K562 (cell line): ENCODE measurements at regions not wholly inside any gene's neighbourhood (a gene's known extent, or its start where the extent isn't known, plus 50 kb on each side); places are given as distances from the start of the nearest gene placed in this dataset.

Experiments used
- ATAC-seq: fragments of 200-7000 bp; cut with Tn5 transposase; 3 replicates; pipeline ENCODE4 v1.9.1; 2020; ENCODE audit warnings: moderate library complexity
- BruUV-seq: library from RNA; stranded (reverse); fragments of 400-500 nt; replicated peaks from 2 replicates; lab custom pipeline; 2021; lab: Mats Ljungman, UMichigan
- CTCF ChIA-PET: fragments of 300-600 bp; formaldehyde crosslinking; extraction: SDS; loops from one replicate; lab custom pipeline; 2021; ENCODE audit warnings: low intra/inter-chr PET ratio; lab: Yijun Ruan, JAX
- POLR2A ChIA-PET: fragments of 300-600, 350-650 bp; sonication (Branson Sonifier 250); formaldehyde crosslinking; extraction: SDS; loops from one replicate; lab custom pipeline; 2021; ENCODE audit warnings: antibody characterized with exemption, inconsistent platforms; lab: Yijun Ruan, JAX
- DNase-seq, 4 experiments: peaks; one replicate each; pipeline versions ENCODE4 v3.0.0 to v3.0.0-alpha.2; 2011 to 2018; ENCODE audit warnings: low spot score in 3 of 4, mixed read lengths in 3 of 4; ENCODE audit errors: extremely low read depth in 1 of 4
- FAIRE-seq: peaks from 2 replicates; lab custom pipeline; 2011; peaks lifted over from hg19 to GRCh38; lab: Jason Lieb, UNC
- H2AFZ ChIP-seq: 2 replicates; pipeline ENCODE4 v1.6.0; 2011; ENCODE audit warnings: low read depth, low read length, control low read depth, inconsistent platforms
- H3K27ac ChIP-seq: fragments of 200-600 bp; 3 replicates; pipeline ENCODE4 v1.8.0; 2011; ENCODE audit warnings: low read depth, mild to moderate bottlenecking, control low read depth, inconsistent platforms, low read length, moderate library complexity, mixed read lengths; ENCODE audit errors: extremely low read depth
- H3K27me3 ChIP-seq, 2 experiments: fragments of 300-600 bp in 1 of 2; 2 replicates in 1 of 2; 3 replicates in 1 of 2; pipeline versions ENCODE4 v1.6.0 to v1.8.0; 2011; ENCODE audit warnings: inconsistent platforms in 2 of 2, low read length in 2 of 2, mild to moderate bottlenecking in 1 of 2, mixed read lengths in 1 of 2, moderate library complexity in 1 of 2; ENCODE audit not compliant: control insufficient read depth in 2 of 2, insufficient read depth in 2 of 2
- H3K36me3 ChIP-seq: fragments of 300-600 bp; 3 replicates; pipeline ENCODE4 v1.8.0; 2011; ENCODE audit warnings: mild to moderate bottlenecking, low read length, inconsistent platforms; ENCODE audit not compliant: control insufficient read depth, insufficient read depth
- H3K4me1 ChIP-seq, 2 experiments: fragments of 200-600 bp in 1 of 2; replicated peaks in 1 of 2; 2 replicates in 1 of 2; 3 replicates in 1 of 2; pipeline versions ENCODE4 v1.5.1 to v1.8.0; 2011; ENCODE audit warnings: inconsistent platforms in 2 of 2, low read length in 2 of 2, mild to moderate bottlenecking in 1 of 2, mixed read lengths in 1 of 2, moderate library complexity in 1 of 2; ENCODE audit not compliant: control insufficient read depth in 2 of 2, insufficient read depth in 2 of 2
- H3K4me2 ChIP-seq: 2 replicates; pipeline ENCODE4 v1.6.1; 2011; ENCODE audit warnings: low read length, control low read depth, inconsistent platforms, mixed read lengths; ENCODE audit not compliant: insufficient read depth
- H3K4me3 ChIP-seq: fragments of 200-600 bp; sonication (generic), shearing (Covaris generic); 2 replicates; pipeline ENCODE4 v1.5.1; 2016; ENCODE audit warnings: control low read depth, inconsistent platforms
- H3K79me2 ChIP-seq: fragments of 200-600 bp; 3 replicates; pipeline ENCODE4 v1.8.0; 2011; ENCODE audit warnings: low read length, inconsistent platforms; ENCODE audit not compliant: control insufficient read depth, insufficient read depth
- H3K9ac ChIP-seq, 2 experiments: 2 replicates each; pipeline versions ENCODE4 v1.6.0 to v1.6.1; 2011; ENCODE audit warnings: low read depth in 2 of 2, low read length in 2 of 2, control low read depth in 1 of 2, inconsistent platforms in 1 of 2, mild to moderate bottlenecking in 1 of 2, mixed read lengths in 1 of 2; ENCODE audit not compliant: insufficient read depth in 1 of 2
- H3K9me1 ChIP-seq: one replicate; pipeline ENCODE4 v1.6.0; 2011; ENCODE audit warnings: inconsistent platforms, mild to moderate bottlenecking, low read length, moderate library complexity; ENCODE audit not compliant: control insufficient read depth, insufficient read depth
- H3K9me3 ChIP-seq: replicated peaks from 2 replicates; pipeline ENCODE4 v1.5.1; 2011; ENCODE audit warnings: low read depth, low read length, inconsistent platforms; ENCODE audit not compliant: control insufficient read depth, insufficient read depth
- H4K20me1 ChIP-seq: replicated peaks from 2 replicates; pipeline ENCODE4 v1.6.1; 2011; ENCODE audit warnings: low read length, inconsistent platforms, mixed read lengths; ENCODE audit not compliant: control insufficient read depth, insufficient read depth
- COPS2 ChIP-seq: fragments of 450-650 bp; conservative IDR thresholded peaks from 2 replicates; pipeline ENCODE4 v1.6.1; 2016; ENCODE audit warnings: mild to moderate bottlenecking, moderate library complexity
- CREB5 ChIP-seq: fragments of 250-450 bp; sonication (Bioruptor Pico); IDR thresholded peaks from 2 replicates; pipeline ENCODE4 v1.5.0; 2020; ENCODE audit warnings: mild to moderate bottlenecking
- DNMT1 ChIP-seq: fragments of 450-650 bp; IDR thresholded peaks from 2 replicates; pipeline ENCODE4 v1.6.1; 2016; ENCODE audit warnings: antibody characterized with exemption, mild to moderate bottlenecking
- ETS2 ChIP-seq: IDR thresholded peaks from 2 replicates; pipeline ENCODE4 v1.6.1; 2016; ENCODE audit warnings: borderline replicate concordance, missing genetic modification characterization, mild to moderate bottlenecking, moderate library complexity, missing compliant biosample characterization; ENCODE audit not compliant: poor library complexity, severe bottlenecking
- GATAD2A ChIP-seq: fragments of 450-650 bp; IDR thresholded peaks from 2 replicates; pipeline ENCODE4 v1.6.1; 2017
- HNRNPL ChIP-seq: fragments of 200-400 bp; formaldehyde crosslinking; IDR thresholded peaks from 2 replicates; pipeline ENCODE4 v1.6.1; 2017; ENCODE audit warnings: low read depth, mild to moderate bottlenecking, low read length
- ID3 ChIP-seq, 2 experiments: fragments of 250-450 bp in 1 of 2; fragments of 450-650 bp in 1 of 2; sonication (Bioruptor Pico) in 1 of 2; IDR thresholded peaks; 2 replicates each; pipeline versions ENCODE4 v1.6.1 to v1.8.0; 2016 to 2021; ENCODE audit warnings: mild to moderate bottlenecking in 2 of 2, moderate library complexity in 2 of 2, missing compliant biosample characterization in 1 of 2, missing genetic modification characterization in 1 of 2
- NBN ChIP-seq: fragments of 450-650 bp; IDR thresholded peaks from 2 replicates; pipeline ENCODE4 v1.6.1; 2016; ENCODE audit warnings: low read depth, mild to moderate bottlenecking
- POLR3A ChIP-seq: IDR thresholded peaks from 2 replicates; pipeline ENCODE4 v1.6.1; 2011; ENCODE audit warnings: borderline replicate concordance, mild to moderate bottlenecking, moderate library complexity; ENCODE audit not compliant: insufficient read length, insufficient read depth; ENCODE audit errors: extremely low read depth
- SMARCA4 ChIP-seq: fragments of 450-650 bp; IDR thresholded peaks from 2 replicates; pipeline ENCODE4 v1.6.1; 2016
- SMARCA5 ChIP-seq: fragments of 450-650 bp; IDR thresholded peaks from 2 replicates; pipeline ENCODE4 v1.6.1; 2016
- THAP7 ChIP-seq: fragments of 250-450 bp; sonication (Bioruptor Pico); IDR thresholded peaks from 2 replicates; pipeline ENCODE4 v1.5.0; 2021
- ZKSCAN8 ChIP-seq: fragments of 200-800 bp; sonication (Bioruptor generic); IDR thresholded peaks from 2 replicates; pipeline ENCODE4 v1.6.1; 2016; ENCODE audit warnings: missing genetic modification characterization, missing compliant biosample characterization
- ZNF124 ChIP-seq: sonication (generic); formaldehyde crosslinking; IDR thresholded peaks from 2 replicates; pipeline ENCODE4 v1.8.1; 2022; ENCODE audit warnings: missing genetic modification reagents
- ZNF133 ChIP-seq: fragments of 250-450 bp; sonication (Bioruptor Pico); IDR thresholded peaks from 2 replicates; pipeline ENCODE4 v1.4.0; 2020; ENCODE audit warnings: mild to moderate bottlenecking
- ZNF239 ChIP-seq: fragments of 250-450 bp; sonication (Bioruptor Pico); IDR thresholded peaks from 2 replicates; pipeline ENCODE4 v1.4.0; 2020; ENCODE audit warnings: mild to moderate bottlenecking
- ZNF561 ChIP-seq: fragments of 450-650 bp; formaldehyde crosslinking; conservative IDR thresholded peaks from 2 replicates; pipeline ENCODE4 v1.4.0; 2020; ENCODE audit warnings: mild to moderate bottlenecking, moderate library complexity
- ZNF740 ChIP-seq, 3 experiments: fragments of 200-800 bp in 1 of 3; sonication (Bioruptor generic) in 1 of 3; sonication (generic) in 1 of 3; formaldehyde crosslinking in 1 of 3; IDR thresholded peaks; 2 replicates each; pipeline versions ENCODE4 v1.6.1 to v1.8.0; 2016 to 2022; ENCODE audit warnings: mild to moderate bottlenecking in 2 of 3, missing compliant biosample characterization in 2 of 3, missing genetic modification characterization in 2 of 3, missing genetic modification reagents in 1 of 3
- ZNF79 ChIP-seq: fragments of 250-450 bp; sonication (Bioruptor Pico); IDR thresholded peaks from 2 replicates; pipeline ENCODE4 v1.4.0; 2020; ENCODE audit warnings: low read depth, mild to moderate bottlenecking, moderate library complexity
- WGBS: fragments of 100-300 bp; shearing (Covaris generic); methylation state at CpG from one replicate; pipeline ENCODE4 v1.1.6; 2016; ENCODE audit warnings: low coverage, mixed read lengths; ENCODE audit not compliant: insufficient coverage; ENCODE audit errors: missing lambda C conversion rate; 5-methylcytosine and 5-hydroxymethylcytosine counted together
- in situ Hi-C: fragments of 300-500 bp; cut with MboI; formaldehyde crosslinking; loops from 4 replicates; pipeline ENCODE4 v1.15.0; 2018; ENCODE audit warnings: inconsistent platforms, mixed read lengths
- intact Hi-C: fragments of 100-400 bp; cut with micrococcal nuclease; formaldehyde crosslinking; loops from 2 replicates; pipeline ENCODE4 v1.14.2; 2022

GRCh38 chr9:117828466-117828865, 124.3 kb downstream of the TLR4 start (continued):
- TF ChIP-seq CREB5 (CRISPR knock-in tag) (no peak), ZNF79 (CRISPR knock-in tag) (no peak), ZNF561 (CRISPR knock-in tag) (no peak), ETS2 (tag) (no peak), HNRNPL (no peak), SMARCA5 (no peak), ZNF133 (CRISPR knock-in tag) (no peak), ID3 (CRISPR knock-in tag; IDR thresholded peaks at IDR 0.05) (no peak), ID3 (tag; IDR thresholded peaks at IDR 0.05) (no peak), GATAD2A (no peak)
- TF ChIP-seq, all 486 proteins: peak for 0

- no peak for FAIRE-seq
- Histone ChIP-seq H3K4me1 (no peaks in the 10 kb centered on the region), H3K9me1 (no peaks in the 10 kb centered on the region), H3K36me3 (no peaks in the 10 kb centered on the region), H4K20me1 (no peaks in the 10 kb centered on the region), H3K4me2 (no peak overlapping the region), H3K79me2 (no peaks in the 10 kb centered on the region), H3K9me3 (no peaks in the 10 kb centered on the region), H3K9ac (no peak overlapping the region), H3K27me3 (no peaks in the 10 kb centered on the region), H3K27ac (no peak overlapping the region), H3K4me3 (no peak overlapping the region), H2AFZ (no peak overlapping the region)
- 0% methylated on average over 1 of the region's 1 CpG for WGBS
- in situ Hi-C loops, result no loop called here
- CTCF ChIA-PET, result no interaction called here
- no TSS peak for BruUV-seq
- DNase-seq, result no peak
- intact Hi-C loops, result no loop called here
- no peak for ATAC-seq
- POLR2A ChIA-PET, result no interaction called here
- no peak for TF ChIP-seq SMARCA4
- TF ChIP-seq NBN, result no peak
- no peak for TF ChIP-seq DNMT1
- no peak for TF ChIP-seq ZNF124 (CRISPR knock-in tag)
- TF ChIP-seq ZNF239 (CRISPR knock-in tag), result no peak
- TF ChIP-seq POLR3A, result no peak
- no peak for TF ChIP-seq ZNF740 (CRISPR knock-in tag; IDR thresholded peaks at IDR 0.05)
- no peak for TF ChIP-seq ZNF740 (tag; IDR thresholded peaks at IDR 0.05)
- TF ChIP-seq ZKSCAN8 (CRISPR knock-in tag), result no peak
- no peak for TF ChIP-seq COPS2
- no peak for TF ChIP-seq THAP7
Measured at GRCh38 chr9:117835798-117836197, 131.6 kb downstream of the TLR4 start.
